ENCODE measurements at regions not wholly inside any gene's neighbourhood (a gene's known extent, or its start where the extent isn't known, plus 50 kb on each side); places are given as distances from the start of the nearest gene placed in this dataset.
"Not testable (repeated sequence)": the region's sequence is repeated elsewhere in the genome, so short reads cannot be mapped to it uniquely, and the experiment has no call there.

GRCh38 chr5:104039871-104040270 is 477.3 kb upstream of the NUDT12 start:
- not testable (repeated sequence) for TF ChIP-seq CTCF (IDR thresholded peaks at IDR 0.05); EZH2 (IDR thresholded peaks at IDR 0.05; ENCODE audit: borderline replicate concordance, insufficient read depth, low read depth, low read length, poor library complexity, severe bottlenecking)
